ENCODE measurements at regions not wholly inside any gene's neighbourhood (a gene's known extent, or its start where the extent isn't known, plus 50 kb on each side); places are given as distances from the start of the nearest gene placed in this dataset.
"Not testable (repeated sequence)": the region's sequence is repeated elsewhere in the genome, so short reads cannot be mapped to it uniquely, and the experiment has no call there.

GRCh38 chr16:86834451-86835035 is 256.2 kb downstream of the FOXL1 start:
- no peak for DNase-seq (ENCODE audit: low read depth)

GRCh38 chr16:86835982-86836381 is 257.6 kb downstream of the FOXL1 start:
- no peak for DNase-seq (ENCODE audit: low read depth)

GRCh38 chr16:86836503-86837129 is 258.3 kb downstream of the FOXL1 start:
- DNase-seq (ENCODE audit: low read depth), result no peak

GRCh38 chr16:86843812-86844211 is 265.5 kb downstream of the FOXL1 start:
- DNase-seq (ENCODE audit: low read depth), result no peak

- DNase-seq (ENCODE audit: low read depth), result no peak
These were observed 266.3 kb downstream of the FOXL1 start for GRCh38 chr16:86844695-86845094.

GRCh38 chr16:86846136-86846535 is 267.8 kb downstream of the FOXL1 start:
- no peak for DNase-seq (ENCODE audit: low read depth)

GRCh38 chr16:86848821-86849220 is 270.5 kb downstream of the FOXL1 start:
- no peak for DNase-seq (ENCODE audit: low read depth)

GRCh38 chr16:86850670-86851069 is 272.3 kb downstream of the FOXL1 start:
- DNase-seq (ENCODE audit: low read depth), result no peak

- no peak for DNase-seq (ENCODE audit: low read depth)
These were observed 273.8 kb downstream of the FOXL1 start for GRCh38 chr16:86852135-86852534.

GRCh38 chr16:86854058-86854621 is 275.8 kb downstream of the FOXL1 start:
- no peak for DNase-seq (ENCODE audit: low read depth)

- DNase-seq (ENCODE audit: low read depth), result no peak
These were observed 276.4 kb downstream of the FOXL1 start for GRCh38 chr16:86854626-86855294.

GRCh38 chr16:86856946-86857586 is 278.7 kb downstream of the FOXL1 start:
- DNase-seq (ENCODE audit: low read depth), result no peak

- DNase-seq (ENCODE audit: low read depth), result no peak
These were observed 279.5 kb downstream of the FOXL1 start for GRCh38 chr16:86857807-86858206.

GRCh38 chr16:86858501-86858900 is 280.2 kb downstream of the FOXL1 start:
- no peak for DNase-seq (ENCODE audit: low read depth)

- not testable (repeated sequence) for DNase-seq (ENCODE audit: low read depth)
These were observed 283.0 kb downstream of the FOXL1 start for GRCh38 chr16:86861270-86861858.

- no peak for DNase-seq (ENCODE audit: low read depth)
These were observed 284.4 kb downstream of the FOXL1 start for GRCh38 chr16:86862595-86863280.

GRCh38 chr16:86863609-86864008 is 285.3 kb downstream of the FOXL1 start:
- no peak for DNase-seq (ENCODE audit: low read depth)

- DNase-seq (ENCODE audit: low read depth), result no peak
These were observed 286.2 kb downstream of the FOXL1 start for GRCh38 chr16:86864586-86864985.

- no peak for DNase-seq (ENCODE audit: low read depth)
These were observed 287.7 kb downstream of the FOXL1 start for GRCh38 chr16:86865851-86866662.

GRCh38 chr16:86866986-86867722 is 288.8 kb downstream of the FOXL1 start:
- no peak for DNase-seq (ENCODE audit: low read depth)
